NCI-H2227 treated with DMSO at 0.1 percent for 48 hours (cell line): ENCODE measurements at regions not wholly inside any gene's neighbourhood (a gene's known extent, or its start where the extent isn't known, plus 50 kb on each side); places are given as distances from the start of the nearest gene placed in this dataset.

Source experiments
- DNase-seq: peaks from one replicate; lab custom pipeline; 2025; lab: John Stamatoyannopoulos, UW

- DNase-seq = no peak
Observed at GRCh38 chr9:105828171-105828570, 133.8 kb downstream of the TMEM38B start.

- DNase-seq = no peak
Observed at GRCh38 chr9:105828596-105829213, 134.4 kb downstream of the TMEM38B start.

GRCh38 chr9:105830461-105830860, 136.1 kb downstream of the TMEM38B start:
- DNase-seq = no peak

- DNase-seq = no peak
Observed at GRCh38 chr9:105832096-105832710, 137.9 kb downstream of the TMEM38B start.

GRCh38 chr9:105833271-105833975, 139.1 kb downstream of the TMEM38B start:
- DNase-seq = no peak

- no peak for DNase-seq
Observed at GRCh38 chr9:105834404-105834803, 140.1 kb downstream of the TMEM38B start.

- no peak for DNase-seq
Observed at GRCh38 chr9:105835721-105836120, 141.4 kb downstream of the TMEM38B start.

- no peak for DNase-seq
Observed at GRCh38 chr9:105836936-105837660, 142.8 kb downstream of the TMEM38B start.

- DNase-seq = no peak
Observed at GRCh38 chr9:105841562-105841961, 147.2 kb downstream of the TMEM38B start.

- no peak for DNase-seq
Observed at GRCh38 chr9:105842023-105842644, 147.8 kb downstream of the TMEM38B start.

- DNase-seq = no peak
Observed at GRCh38 chr9:105846825-105847224, 152.5 kb downstream of the TMEM38B start.

- no peak for DNase-seq
Observed at GRCh38 chr9:105850852-105851500, 156.6 kb downstream of the TMEM38B start.

GRCh38 chr9:105854026-105854782, 159.9 kb downstream of the TMEM38B start:
- DNase-seq = no peak

- no peak for DNase-seq
Observed at GRCh38 chr9:105854783-105855724, 160.7 kb downstream of the TMEM38B start.

GRCh38 chr9:105855987-105856386, 161.6 kb downstream of the TMEM38B start:
- DNase-seq = no peak

- no peak for DNase-seq
Observed at GRCh38 chr9:105858006-105858690, 163.8 kb downstream of the TMEM38B start.

GRCh38 chr9:105858877-105859276, 164.5 kb downstream of the TMEM38B start:
- no peak for DNase-seq

- no peak for DNase-seq
Observed at GRCh38 chr9:105859428-105860091, 165.2 kb downstream of the TMEM38B start.

GRCh38 chr9:105860516-105860915, 166.2 kb downstream of the TMEM38B start:
- DNase-seq = no peak
